ENCODE measurements at regions not wholly inside any gene's neighbourhood (a gene's known extent, or its start where the extent isn't known, plus 50 kb on each side); places are given as distances from the start of the nearest gene placed in this dataset.

- no peak overlapping the region for H3K27ac ChIP-seq (ENCODE audit: low read depth, low read length)
- H3K27me3 ChIP-seq (ENCODE audit: control insufficient read depth, insufficient read depth, low read length, poor library complexity, severe bottlenecking) = no peaks in the 10 kb centered on the region
- H3K36me3 ChIP-seq (ENCODE audit: control insufficient read depth, insufficient read depth, low read length) = no peaks in the 10 kb centered on the region
- WGBS, 2 experiments (ENCODE audit: insufficient coverage in 1 of 2, insufficient read length in 1 of 2) = 92 to 100% methylated on average over 1 to 5 of the region's 6 CpGs
- no peaks in the 10 kb centered on the region for H3K4me1 Mint-ChIP-seq
- H3K4me3 ChIP-seq (ENCODE audit: low read length) = no peak overlapping the region
- H3K9me3 ChIP-seq (ENCODE audit: control insufficient read depth, low read length) = no peaks in the 10 kb centered on the region
- H3K27me3 Mint-ChIP-seq (ENCODE audit: insufficient read depth) = no peaks in the 10 kb centered on the region
- no peaks in the 10 kb centered on the region for H3K9me3 Mint-ChIP-seq
- H3K4me3 Mint-ChIP-seq = no peak overlapping the region
- no peak for TF ChIP-seq CTCF (conservative IDR thresholded peaks at IDR 0.05)
- DNase-seq = no peak
- no peak overlapping the region for H3K27ac Mint-ChIP-seq
- H3K9ac ChIP-seq (ENCODE audit: extremely low read depth, low read length, poor library complexity, severe bottlenecking) = no peak overlapping the region
- no peaks in the 10 kb centered on the region for H3K4me1 ChIP-seq (ENCODE audit: control insufficient read depth, insufficient read depth, low read length)
- no peaks in the 10 kb centered on the region for H3K36me3 Mint-ChIP-seq (ENCODE audit: low read depth)
These were observed 131.0 kb upstream of the NUDT7 start for GRCh38 chr16:77591347-77591746.

DNA sequence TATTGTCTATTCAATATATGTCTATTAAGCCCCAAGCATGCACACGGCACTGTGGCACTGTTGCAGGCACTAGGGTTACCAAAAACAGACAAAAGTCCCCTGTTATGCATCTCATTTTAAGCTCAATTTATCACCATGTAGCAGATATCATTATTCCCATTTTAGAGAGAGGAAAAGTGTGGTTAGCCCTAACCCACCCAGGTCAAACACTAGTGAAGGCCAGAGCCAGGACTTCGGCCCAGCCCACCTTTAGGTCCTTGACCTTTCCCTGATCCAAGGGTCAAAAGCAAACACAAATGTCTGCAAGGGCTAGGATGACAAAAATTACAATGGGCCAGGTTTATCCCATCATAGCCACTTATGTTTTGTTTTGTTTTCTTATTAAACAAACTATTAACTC is 130.3 kb upstream of the NUDT7 start:
- Mint-ChIP-seq H3K36me3 (ENCODE audit: low read depth) (no peaks in the 10 kb centered on the region), H3K4me1 (no peaks in the 10 kb centered on the region), H3K27me3 (ENCODE audit: insufficient read depth) (no peaks in the 10 kb centered on the region), H3K27ac (no peak overlapping the region), H3K4me3 (no peak overlapping the region), H3K9me3 (no peaks in the 10 kb centered on the region)
- 82 to 97% methylated on average over 1 to 2 of the region's 2 CpGs for WGBS, 2 experiments (ENCODE audit: insufficient coverage in 1 of 2, insufficient read length in 1 of 2)
- Histone ChIP-seq H3K9ac (ENCODE audit: extremely low read depth, low read length, poor library complexity, severe bottlenecking) (no peak overlapping the region), H3K4me1 (ENCODE audit: control insufficient read depth, insufficient read depth, low read length) (no peaks in the 10 kb centered on the region), H3K9me3 (ENCODE audit: control insufficient read depth, low read length) (no peaks in the 10 kb centered on the region), H3K36me3 (ENCODE audit: control insufficient read depth, insufficient read depth, low read length) (no peaks in the 10 kb centered on the region), H3K4me3 (ENCODE audit: low read length) (no peak overlapping the region), H3K27me3 (ENCODE audit: control insufficient read depth, insufficient read depth, low read length, poor library complexity, severe bottlenecking) (no peaks in the 10 kb centered on the region), H3K27ac (ENCODE audit: low read depth, low read length) (no peak overlapping the region)
- TF ChIP-seq CTCF (conservative IDR thresholded peaks at IDR 0.05) = no peak
- no peak for DNase-seq

GRCh38 chr16:77594057-77594456 is 128.3 kb upstream of the NUDT7 start:
- WGBS, 2 experiments (ENCODE audit: insufficient coverage in 1 of 2, insufficient read length in 1 of 2) = 81% methylated on average over 5 of the region's 5 CpGs
- DNase-seq = no peak
- H3K4me1 ChIP-seq (ENCODE audit: control insufficient read depth, insufficient read depth, low read length) = no peaks in the 10 kb centered on the region
- H3K9ac ChIP-seq (ENCODE audit: extremely low read depth, low read length, poor library complexity, severe bottlenecking) = no peak overlapping the region
- no peak overlapping the region for H3K4me3 ChIP-seq (ENCODE audit: low read length)
- TF ChIP-seq CTCF (conservative IDR thresholded peaks at IDR 0.05) = no peak
- no peaks in the 10 kb centered on the region for H3K36me3 Mint-ChIP-seq (ENCODE audit: low read depth)
- H3K36me3 ChIP-seq (ENCODE audit: control insufficient read depth, insufficient read depth, low read length) = no peaks in the 10 kb centered on the region
- no peaks in the 10 kb centered on the region for H3K9me3 ChIP-seq (ENCODE audit: control insufficient read depth, low read length)
- no peaks in the 10 kb centered on the region for H3K9me3 Mint-ChIP-seq
- H3K27me3 ChIP-seq (ENCODE audit: control insufficient read depth, insufficient read depth, low read length, poor library complexity, severe bottlenecking) = no peaks in the 10 kb centered on the region
- H3K27me3 Mint-ChIP-seq (ENCODE audit: insufficient read depth) = no peaks in the 10 kb centered on the region
- peak overlapping the region; percentile 60 for H3K27ac ChIP-seq (ENCODE audit: low read depth, low read length)
- H3K4me1 Mint-ChIP-seq = no peaks in the 10 kb centered on the region
- H3K27ac Mint-ChIP-seq = no peak overlapping the region
- H3K4me3 Mint-ChIP-seq = no peak overlapping the region
